ENCODE measurements at regions not wholly inside any gene's neighbourhood (a gene's known extent, or its start where the extent isn't known, plus 50 kb on each side); places are given as distances from the start of the nearest gene placed in this dataset.

GRCh38 chr11:15657264-15657663, 542.5 kb downstream of the INSC start:
- TF ChIP-seq POLR2AphosphoS5 (IDR thresholded peaks at IDR 0.05) (no peak), CTCF (IDR thresholded peaks at IDR 0.05) (no peak), EP300 (IDR thresholded peaks at IDR 0.05) (no peak), POLR2A (IDR thresholded peaks at IDR 0.05) (no peak)
